Natural killer cell (primary cell): ENCODE measurements at regions not wholly inside any gene's neighbourhood (a gene's known extent, or its start where the extent isn't known, plus 50 kb on each side); places are given as distances from the start of the nearest gene placed in this dataset.

Experiments
- ATAC-seq, 3 donors: fragments of 150-1000 bp in 2 of 3; fragments of 200-7000 bp in 1 of 3; cut with Tn5 transposase; 1 replicate in 1 of 3; 2 replicates in 2 of 3; pipeline ENCODE4 v1.10.0; 2021; ENCODE audit warnings: mild to moderate bottlenecking in 2 of 3, moderate library complexity in 2 of 3
- DNase-seq, 2 donors: peaks; one replicate each; pipeline versions ENCODE4 v3.0.0 to v3.0.0-alpha.2; 2013 to 2021; ENCODE audit warnings: mixed read lengths in 1 of 2
- H3K27ac ChIP-seq: one replicate; pipeline ENCODE4 v1.5.1; 2013; ENCODE audit warnings: mild to moderate bottlenecking, low read length
- H3K27me3 ChIP-seq: one replicate; pipeline ENCODE4 v1.6.1; 2013; ENCODE audit warnings: low read length; ENCODE audit not compliant: control insufficient read depth, insufficient read depth
- H3K36me3 ChIP-seq: one replicate; pipeline ENCODE4 v1.6.1; 2013; ENCODE audit warnings: low read length; ENCODE audit not compliant: control insufficient read depth, insufficient read depth
- H3K4me1 ChIP-seq: one replicate; pipeline ENCODE4 v1.6.1; 2013; ENCODE audit warnings: low read length; ENCODE audit not compliant: control insufficient read depth, insufficient read depth
- H3K4me3 ChIP-seq: one replicate; pipeline ENCODE4 v1.5.1; 2013; ENCODE audit warnings: low read length
- H3K9me3 ChIP-seq: one replicate; pipeline ENCODE4 v1.6.1; 2013; ENCODE audit warnings: low read length; ENCODE audit not compliant: control insufficient read depth, insufficient read depth
- H3K27ac Mint-ChIP-seq, 2 donors: one replicate each; pipeline ENCODE4 v1.8.0; 2022; ENCODE audit warnings: mild to moderate bottlenecking in 2 of 2, mixed read lengths in 2 of 2, moderate library complexity in 1 of 2
- H3K27me3 Mint-ChIP-seq, 2 donors: one replicate each; pipeline ENCODE4 v1.8.0; 2022; ENCODE audit warnings: low read depth in 2 of 2, mixed read lengths in 2 of 2
- H3K36me3 Mint-ChIP-seq: one replicate; pipeline ENCODE4 v1.8.0; 2022; ENCODE audit warnings: mixed read lengths
- H3K4me1 Mint-ChIP-seq, 2 donors: one replicate each; pipeline ENCODE4 v1.8.0; 2022; ENCODE audit warnings: mixed read lengths in 2 of 2
- H3K4me3 Mint-ChIP-seq: one replicate; pipeline ENCODE4 v1.8.0; 2022; ENCODE audit warnings: mild to moderate bottlenecking, moderate library complexity, mixed read lengths
- H3K9me3 Mint-ChIP-seq, 2 donors: one replicate each; pipeline ENCODE4 v1.8.0; 2022; ENCODE audit warnings: mixed read lengths in 2 of 2
- WGBS: methylation state at CpG from one replicate; pipeline ENCODE4 v1.1.7; 2013; ENCODE audit warnings: missing lambda C conversion rate; ENCODE audit not compliant: insufficient coverage; 5-methylcytosine and 5-hydroxymethylcytosine counted together
- intact Hi-C: fragments of 100-400 bp; cut with micrococcal nuclease; formaldehyde crosslinking; loops from one replicate; pipeline ENCODE4 v1.14.2; 2022
- TF ChIP-seq, protein P1 (sequence below): fragments of 200-600 bp; IDR thresholded peaks from one replicate; pipeline ENCODE4 v1.8.0; 2022; ENCODE audit warnings: antibody characterized with exemption

DNA sequence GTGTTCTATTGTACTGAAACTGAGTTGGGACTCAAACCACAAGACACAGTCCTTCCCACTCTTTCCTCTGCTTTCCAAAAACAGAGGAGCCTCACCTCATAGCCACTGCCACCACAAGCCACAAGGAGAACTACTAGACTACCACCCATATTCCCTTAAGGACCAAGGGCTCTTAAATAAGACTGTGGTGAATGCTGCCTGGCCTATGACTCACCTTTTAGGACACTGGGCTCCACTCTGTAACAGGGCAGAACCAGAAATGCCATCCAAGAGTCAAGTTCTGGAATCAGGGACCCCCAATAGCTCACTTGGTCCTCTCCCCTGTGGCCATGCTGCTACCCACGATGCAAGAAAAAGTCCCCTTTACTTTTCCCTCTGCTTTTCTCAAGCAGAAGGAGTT, 851.4 kb downstream of the BCL11A start:
- intact Hi-C loops: no loop called here
- no peaks in the 10 kb centered on the region for H3K36me3 ChIP-seq
- no peak overlapping the region for H3K4me3 ChIP-seq
- WGBS: 68% methylated on average over 1 of the region's 1 CpG
- TF ChIP-seq, protein P1, sequence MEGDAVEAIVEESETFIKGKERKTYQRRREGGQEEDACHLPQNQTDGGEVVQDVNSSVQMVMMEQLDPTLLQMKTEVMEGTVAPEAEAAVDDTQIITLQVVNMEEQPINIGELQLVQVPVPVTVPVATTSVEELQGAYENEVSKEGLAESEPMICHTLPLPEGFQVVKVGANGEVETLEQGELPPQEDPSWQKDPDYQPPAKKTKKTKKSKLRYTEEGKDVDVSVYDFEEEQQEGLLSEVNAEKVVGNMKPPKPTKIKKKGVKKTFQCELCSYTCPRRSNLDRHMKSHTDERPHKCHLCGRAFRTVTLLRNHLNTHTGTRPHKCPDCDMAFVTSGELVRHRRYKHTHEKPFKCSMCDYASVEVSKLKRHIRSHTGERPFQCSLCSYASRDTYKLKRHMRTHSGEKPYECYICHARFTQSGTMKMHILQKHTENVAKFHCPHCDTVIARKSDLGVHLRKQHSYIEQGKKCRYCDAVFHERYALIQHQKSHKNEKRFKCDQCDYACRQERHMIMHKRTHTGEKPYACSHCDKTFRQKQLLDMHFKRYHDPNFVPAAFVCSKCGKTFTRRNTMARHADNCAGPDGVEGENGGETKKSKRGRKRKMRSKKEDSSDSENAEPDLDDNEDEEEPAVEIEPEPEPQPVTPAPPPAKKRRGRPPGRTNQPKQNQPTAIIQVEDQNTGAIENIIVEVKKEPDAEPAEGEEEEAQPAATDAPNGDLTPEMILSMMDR: no peak
- ATAC-seq (no peak), DNase-seq (no peak)
- H3K4me1 Mint-ChIP-seq: no peaks in the 10 kb centered on the region
- peaks cover 5% of the 10 kb centered on the region for H3K9me3 ChIP-seq
- no peaks in the 10 kb centered on the region for H3K9me3 Mint-ChIP-seq
- no peaks in the 10 kb centered on the region for H3K27me3 ChIP-seq
- no peak overlapping the region for H3K4me3 Mint-ChIP-seq
- H3K4me1 ChIP-seq: no peaks in the 10 kb centered on the region
- H3K27ac ChIP-seq: no peak overlapping the region
- H3K36me3 Mint-ChIP-seq: no peaks in the 10 kb centered on the region
- no peaks in the 10 kb centered on the region for H3K27me3 Mint-ChIP-seq
- H3K27ac Mint-ChIP-seq: no peak overlapping the region

DNA sequence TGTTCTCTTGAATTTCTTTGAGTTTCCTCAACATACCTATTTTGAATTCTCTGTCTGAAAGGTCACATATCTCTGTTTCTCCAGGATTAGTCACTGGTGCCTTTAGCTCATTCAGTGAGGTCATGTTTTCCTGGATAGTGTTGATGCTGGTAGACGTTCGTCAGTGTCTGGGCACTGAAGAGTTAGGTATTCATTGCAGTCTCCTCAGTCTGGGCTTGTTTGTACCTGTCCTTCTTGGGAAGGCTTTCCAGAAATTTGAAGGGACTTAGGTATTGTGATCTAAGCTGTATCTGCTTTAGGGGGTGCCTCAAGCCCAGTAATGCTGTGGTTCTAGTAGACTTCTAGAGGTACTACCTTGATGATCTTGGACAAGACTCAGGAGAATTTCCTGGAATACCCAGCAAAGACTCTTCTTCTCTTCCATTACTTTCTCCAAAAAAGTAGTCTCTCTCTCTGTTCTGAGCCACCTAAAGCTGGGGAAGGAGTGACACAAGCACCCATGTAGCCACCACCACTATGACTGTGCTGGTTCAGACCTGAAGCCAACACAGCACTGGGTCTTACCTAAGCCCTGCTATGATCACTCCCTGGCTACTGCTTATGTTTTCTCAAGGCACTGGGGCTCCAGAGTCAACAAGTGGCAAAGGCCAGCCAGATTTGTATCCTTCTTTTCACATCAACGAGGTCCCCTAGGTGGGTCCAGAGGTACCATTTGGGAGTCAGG, 852.0 kb downstream of the BCL11A start:
- WGBS: 70% methylated on average over 3 of the region's 3 CpGs
- Histone ChIP-seq H3K9me3 (peaks cover 5% of the 10 kb centered on the region), H3K27ac (no peak overlapping the region), H3K27me3 (no peaks in the 10 kb centered on the region), H3K36me3 (no peaks in the 10 kb centered on the region), H3K4me1 (no peaks in the 10 kb centered on the region), H3K4me3 (no peak overlapping the region)
- Mint-ChIP-seq H3K27me3 (no peaks in the 10 kb centered on the region), H3K4me3 (no peak overlapping the region), H3K36me3 (no peaks in the 10 kb centered on the region), H3K4me1 (no peaks in the 10 kb centered on the region), H3K27ac (no peak overlapping the region), H3K9me3 (peaks cover 3% of the 10 kb centered on the region in 2 donors)
- DNase-seq (no peak), ATAC-seq (no peak)
- TF ChIP-seq, protein P1: no peak
- intact Hi-C loops: no loop called here

DNA sequence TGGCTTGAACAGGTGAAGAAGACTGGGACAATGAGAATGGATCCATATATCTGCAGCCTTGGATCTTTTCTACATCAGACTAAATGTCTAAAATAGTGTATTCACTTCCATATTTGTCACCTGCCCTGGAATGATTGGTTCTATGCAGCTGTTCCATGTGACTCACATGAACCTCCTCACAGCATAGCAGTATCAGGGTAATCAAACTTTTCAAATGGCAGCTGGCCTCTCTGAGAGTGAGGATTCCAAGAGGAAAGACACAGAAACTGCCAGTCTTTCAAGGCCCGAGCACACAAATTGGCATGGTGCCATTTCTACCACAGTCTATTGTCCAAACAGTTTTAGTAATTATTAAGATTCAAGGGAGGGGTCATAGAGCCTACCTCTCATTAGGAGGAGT, 859.3 kb downstream of the BCL11A start:
- TF ChIP-seq, protein P1: no peak
- H3K27me3 Mint-ChIP-seq: no peaks in the 10 kb centered on the region
- DNase-seq: no peak
- H3K4me3 ChIP-seq: no peak overlapping the region
- no peaks in the 10 kb centered on the region for H3K27me3 ChIP-seq
- intact Hi-C loops: no loop called here
- no peak overlapping the region for H3K27ac ChIP-seq
- no peaks in the 10 kb centered on the region for H3K9me3 ChIP-seq
- no peaks in the 10 kb centered on the region for H3K36me3 Mint-ChIP-seq
- 86% methylated on average over 1 of the region's 1 CpG for WGBS
- no peak for ATAC-seq
- H3K27ac Mint-ChIP-seq: no peak overlapping the region
- no peaks in the 10 kb centered on the region for H3K36me3 ChIP-seq
- H3K4me1 Mint-ChIP-seq: no peaks in the 10 kb centered on the region
- peaks cover 3 to 5% of the 10 kb centered on the region in 2 donors for H3K9me3 Mint-ChIP-seq
- no peak overlapping the region for H3K4me3 Mint-ChIP-seq
- no peaks in the 10 kb centered on the region for H3K4me1 ChIP-seq
